ENCODE measurements at regions not wholly inside any gene's neighbourhood (a gene's known extent, or its start where the extent isn't known, plus 50 kb on each side); places are given as distances from the start of the nearest gene placed in this dataset.

DNA sequence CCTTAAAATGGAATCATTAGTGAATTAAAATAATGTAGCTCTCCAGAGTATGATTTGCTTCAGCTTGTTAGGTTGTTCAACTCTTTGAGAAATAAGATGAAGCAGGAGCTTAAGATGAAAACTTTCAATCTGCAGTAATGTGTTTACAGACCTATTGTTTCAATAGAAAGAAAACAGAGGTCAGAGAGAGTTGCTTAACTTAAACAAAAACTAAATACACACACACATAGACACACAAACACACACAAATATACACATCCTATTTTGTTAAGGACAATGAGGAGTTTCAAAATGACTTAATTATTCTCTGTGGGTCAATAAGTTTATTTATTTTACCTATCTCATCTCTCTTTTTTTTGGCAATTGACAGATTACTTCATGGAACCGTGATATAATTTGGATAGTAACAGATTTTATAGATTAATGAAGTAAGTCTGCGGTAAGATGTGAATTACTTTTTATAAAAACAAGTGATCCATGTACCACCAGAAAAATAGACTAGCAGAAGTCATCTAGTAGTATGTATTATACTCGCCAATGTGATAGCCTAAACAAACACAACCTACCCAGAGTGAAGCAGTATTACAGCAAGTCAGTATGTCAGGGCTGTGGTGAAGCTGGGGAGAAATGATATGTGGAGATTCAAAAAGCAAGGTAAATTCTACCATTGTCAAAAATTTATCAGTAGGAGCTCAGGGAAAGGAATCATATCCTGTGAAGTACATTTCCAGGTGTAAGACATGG is 76.7 kb upstream of the DCBLD2 start:
- Histone ChIP-seq H3K4me1 (no peaks in the 10 kb centered on the region), H3K27ac (no peak overlapping the region), H3K27me3 (no peaks in the 10 kb centered on the region), H3K9me3 (no peaks in the 10 kb centered on the region), H3K4me3 (no peak overlapping the region), H3K36me3 (no peaks in the 10 kb centered on the region)
- TF ChIP-seq, protein P1, sequence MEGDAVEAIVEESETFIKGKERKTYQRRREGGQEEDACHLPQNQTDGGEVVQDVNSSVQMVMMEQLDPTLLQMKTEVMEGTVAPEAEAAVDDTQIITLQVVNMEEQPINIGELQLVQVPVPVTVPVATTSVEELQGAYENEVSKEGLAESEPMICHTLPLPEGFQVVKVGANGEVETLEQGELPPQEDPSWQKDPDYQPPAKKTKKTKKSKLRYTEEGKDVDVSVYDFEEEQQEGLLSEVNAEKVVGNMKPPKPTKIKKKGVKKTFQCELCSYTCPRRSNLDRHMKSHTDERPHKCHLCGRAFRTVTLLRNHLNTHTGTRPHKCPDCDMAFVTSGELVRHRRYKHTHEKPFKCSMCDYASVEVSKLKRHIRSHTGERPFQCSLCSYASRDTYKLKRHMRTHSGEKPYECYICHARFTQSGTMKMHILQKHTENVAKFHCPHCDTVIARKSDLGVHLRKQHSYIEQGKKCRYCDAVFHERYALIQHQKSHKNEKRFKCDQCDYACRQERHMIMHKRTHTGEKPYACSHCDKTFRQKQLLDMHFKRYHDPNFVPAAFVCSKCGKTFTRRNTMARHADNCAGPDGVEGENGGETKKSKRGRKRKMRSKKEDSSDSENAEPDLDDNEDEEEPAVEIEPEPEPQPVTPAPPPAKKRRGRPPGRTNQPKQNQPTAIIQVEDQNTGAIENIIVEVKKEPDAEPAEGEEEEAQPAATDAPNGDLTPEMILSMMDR (IDR thresholded peaks at IDR 0.05), result no peak
- no peak for TF ChIP-seq POLR2AphosphoS5 (IDR thresholded peaks at IDR 0.05; ENCODE audit: insufficient read depth in 1 of 2, low read depth in 1 of 2)
- no peak for DNase-seq (ENCODE audit: extremely low spot score in 2 of 2)
- intact Hi-C loops (cut with DNase I), result no loop called here

DNA sequence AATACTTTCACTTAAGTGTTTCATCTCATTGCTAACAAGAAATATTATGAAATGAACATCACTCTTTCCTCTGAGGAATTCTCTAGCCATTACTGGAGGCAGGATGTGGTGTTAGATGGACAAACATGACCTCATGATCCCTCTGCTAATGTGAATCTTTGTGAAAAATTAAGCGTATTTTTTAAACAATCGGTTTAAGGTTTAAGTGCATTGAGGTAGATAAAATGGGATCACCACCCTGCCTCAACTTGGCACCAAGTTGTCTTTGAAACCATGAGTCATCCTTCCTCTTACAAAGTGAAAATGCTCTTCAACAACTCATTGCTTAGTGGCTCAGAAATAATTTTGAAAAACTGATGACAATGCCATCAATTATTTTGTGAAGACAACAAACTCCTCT is 76.0 kb upstream of the DCBLD2 start:
- H3K36me3 ChIP-seq, result no peaks in the 10 kb centered on the region
- intact Hi-C loops (cut with DNase I), result no loop called here
- no peak overlapping the region for H3K4me3 ChIP-seq
- no peaks in the 10 kb centered on the region for H3K27me3 ChIP-seq
- no peak for TF ChIP-seq POLR2AphosphoS5 (IDR thresholded peaks at IDR 0.05; ENCODE audit: insufficient read depth in 1 of 2, low read depth in 1 of 2)
- TF ChIP-seq POLR2A (IDR thresholded peaks at IDR 0.05), result no peak
- TF ChIP-seq, protein P1 (IDR thresholded peaks at IDR 0.05), result no peak
- DNase-seq (ENCODE audit: extremely low spot score in 2 of 2), result no peak
- H3K27ac ChIP-seq, result no peak overlapping the region
- no peaks in the 10 kb centered on the region for H3K9me3 ChIP-seq
- H3K4me1 ChIP-seq, result no peaks in the 10 kb centered on the region

DNA sequence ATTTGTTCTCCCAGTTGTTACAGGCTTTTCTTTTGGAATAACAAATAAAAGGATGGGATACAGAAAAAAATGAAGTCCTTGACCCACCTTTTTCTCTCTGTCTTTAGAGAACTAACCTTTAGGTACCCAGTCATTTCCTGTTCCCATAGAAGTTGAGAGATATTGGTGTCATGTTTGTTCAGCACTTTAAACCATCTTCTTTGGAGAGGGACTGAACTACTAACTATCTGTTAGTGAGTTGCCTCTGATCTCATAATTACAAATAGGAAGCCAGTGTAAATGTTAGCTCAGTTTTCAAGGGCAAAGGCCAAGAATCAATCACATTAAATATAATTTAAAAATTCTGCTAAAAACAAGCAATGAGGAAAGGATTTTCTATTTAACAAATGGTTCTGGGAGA is 72.9 kb upstream of the DCBLD2 start:
- Histone ChIP-seq H3K4me3 (no peak overlapping the region), H3K36me3 (no peaks in the 10 kb centered on the region), H3K27ac (no peak overlapping the region), H3K4me1 (no peaks in the 10 kb centered on the region), H3K9me3 (no peaks in the 10 kb centered on the region), H3K27me3 (no peaks in the 10 kb centered on the region)
- intact Hi-C loops (cut with DNase I), result no loop called here
- TF ChIP-seq POLR2A (IDR thresholded peaks at IDR 0.05) (no peak), POLR2AphosphoS5 (IDR thresholded peaks at IDR 0.05; ENCODE audit: insufficient read depth in 1 of 2, low read depth in 1 of 2) (no peak)
- TF ChIP-seq, protein P1 (IDR thresholded peaks at IDR 0.05), result no peak
- DNase-seq (ENCODE audit: extremely low spot score in 2 of 2), result no peak

DNA sequence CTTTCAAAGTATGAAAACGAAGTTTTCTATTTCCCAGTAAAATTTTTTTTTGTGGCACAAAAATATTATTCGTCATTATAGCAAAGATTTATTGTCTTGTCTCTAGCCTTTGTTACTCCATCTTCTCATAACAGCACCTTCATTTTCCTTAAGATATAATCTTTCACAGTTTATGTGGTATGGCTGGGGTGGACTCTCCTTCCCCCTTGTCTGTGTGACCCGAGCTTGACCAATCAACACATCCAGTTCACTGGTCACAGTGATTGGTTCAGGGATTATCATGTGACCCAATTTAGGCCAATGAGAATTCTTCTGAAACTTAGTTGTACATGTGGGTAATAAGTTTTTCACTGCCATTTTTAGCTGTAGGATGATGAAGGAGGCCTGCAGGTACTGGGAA is 71.2 kb upstream of the DCBLD2 start:
- H3K27ac ChIP-seq, result no peak overlapping the region
- DNase-seq (ENCODE audit: extremely low spot score in 2 of 2), result no peak
- H3K4me3 ChIP-seq, result no peak overlapping the region
- H3K27me3 ChIP-seq, result no peaks in the 10 kb centered on the region
- H3K9me3 ChIP-seq, result no peaks in the 10 kb centered on the region
- intact Hi-C loops (cut with DNase I), result no loop called here
- TF ChIP-seq, protein P1 (IDR thresholded peaks at IDR 0.05), result no peak
- TF ChIP-seq POLR2A (IDR thresholded peaks at IDR 0.05), result no peak
- no peaks in the 10 kb centered on the region for H3K4me1 ChIP-seq
- H3K36me3 ChIP-seq, result no peaks in the 10 kb centered on the region

DNA sequence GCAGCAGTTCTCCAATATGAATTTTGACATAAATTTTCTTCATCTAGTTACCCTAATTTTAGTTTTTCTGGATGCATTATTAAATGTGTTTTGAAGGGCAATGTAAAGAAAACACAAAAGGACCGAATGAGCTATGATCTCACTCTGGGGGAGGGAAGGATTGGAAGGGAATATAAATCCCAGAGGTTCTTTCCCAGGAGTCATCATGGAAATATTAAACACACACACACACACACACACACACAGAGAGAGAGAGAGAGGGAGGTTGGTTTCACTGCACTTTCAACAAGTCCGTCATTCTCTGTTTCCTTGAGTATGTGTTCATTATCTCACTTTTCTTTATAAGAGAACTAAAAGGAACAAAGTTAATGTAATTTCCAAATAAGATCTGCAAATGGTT is 70.7 kb upstream of the DCBLD2 start:
- intact Hi-C loops (cut with DNase I), result no loop called here
- no peaks in the 10 kb centered on the region for H3K36me3 ChIP-seq
- no peak overlapping the region for H3K27ac ChIP-seq
- no peak for DNase-seq (ENCODE audit: extremely low spot score in 2 of 2)
- no peak for TF ChIP-seq POLR2AphosphoS5 (IDR thresholded peaks at IDR 0.05; ENCODE audit: insufficient read depth in 1 of 2, low read depth in 1 of 2)
- TF ChIP-seq POLR2A (IDR thresholded peaks at IDR 0.05), result no peak
- TF ChIP-seq, protein P1 (IDR thresholded peaks at IDR 0.05), result no peak
- H3K4me3 ChIP-seq, result no peak overlapping the region
- H3K9me3 ChIP-seq, result no peaks in the 10 kb centered on the region
- no peaks in the 10 kb centered on the region for H3K4me1 ChIP-seq
- no peaks in the 10 kb centered on the region for H3K27me3 ChIP-seq
